SK-N-SH (cell line): ENCODE measurements at regions not wholly inside any gene's neighbourhood (a gene's known extent, or its start where the extent isn't known, plus 50 kb on each side); places are given as distances from the start of the nearest gene placed in this dataset.

Experiments used
- CTCF ChIA-PET: fragments of 300-600, 350-600 bp; formaldehyde crosslinking; extraction: SDS; loops from one replicate; lab custom pipeline; 2021; lab: Yijun Ruan, JAX
- POLR2A ChIA-PET: fragments of 350-600 bp; sonication (Branson Sonifier 250); formaldehyde crosslinking; extraction: SDS; loops from one replicate; lab custom pipeline; 2020; ENCODE audit warnings: antibody characterized with exemption, inconsistent platforms; lab: Yijun Ruan, JAX
- DNase-seq: peaks from one replicate; pipeline ENCODE4 v3.0.0; 2012
- H2AFZ ChIP-seq: fragments of 200-600 bp; sonication (generic); 2 replicates; pipeline ENCODE4 v1.8.1; 2016; ENCODE audit warnings: antibody characterized with exemption, mild to moderate bottlenecking, low read depth
- H3F3A ChIP-seq: fragments of 200-600 bp; sonication (generic); replicated peaks from 2 replicates; pipeline ENCODE3; 2016; ENCODE audit warnings: antibody characterized with exemption, mild to moderate bottlenecking; ENCODE audit not compliant: insufficient read depth
- H3K27ac ChIP-seq, 2 experiments: fragments of 200-500 bp in 1 of 2; fragments of 200-600 bp in 1 of 2; sonication (Bioruptor generic) in 1 of 2; sonication (generic), shearing (Covaris generic) in 1 of 2; 2 replicates each; pipeline versions ENCODE4 v1.5.1 to v1.6.1; 2014 to 2016; ENCODE audit warnings: low read depth in 2 of 2, inconsistent platforms in 1 of 2, low read length in 1 of 2, mild to moderate bottlenecking in 1 of 2, mixed read lengths in 1 of 2
- H3K27me3 ChIP-seq: fragments of 200-600 bp; sonication (generic), shearing (Covaris generic); 2 replicates; pipeline ENCODE4 v1.6.1; 2016; ENCODE audit warnings: mixed run types; ENCODE audit not compliant: insufficient read depth
- H3K36me3 ChIP-seq, 2 experiments: fragments of 200-500 bp in 1 of 2; fragments of 200-600 bp in 1 of 2; sonication (Bioruptor generic) in 1 of 2; sonication (generic) in 1 of 2; replicated peaks in 1 of 2; 2 replicates each; pipeline versions ENCODE3 to v1.5.1; 2014 to 2016; ENCODE audit warnings: low read length in 1 of 2, mild to moderate bottlenecking in 1 of 2; ENCODE audit not compliant: insufficient read depth in 2 of 2, control insufficient read depth in 1 of 2
- H3K4me1 ChIP-seq, 2 experiments: fragments of 200-500 bp in 1 of 2; fragments of 200-600 bp in 1 of 2; sonication (Bioruptor generic) in 1 of 2; sonication (generic), shearing (Covaris generic) in 1 of 2; 2 replicates each; pipeline versions ENCODE4 v1.5.1 to v1.6.1; 2014 to 2016; ENCODE audit warnings: low read depth in 1 of 2, low read length in 1 of 2, mixed run types in 1 of 2; ENCODE audit not compliant: insufficient read depth in 2 of 2, control insufficient read depth in 1 of 2
- H3K4me2 ChIP-seq: fragments of 200-600 bp; sonication (generic), shearing (Covaris generic); 2 replicates; pipeline ENCODE4 v1.6.1; 2017; ENCODE audit warnings: mixed run types
- H3K4me3 ChIP-seq, 2 experiments: fragments of 200-500 bp in 1 of 2; fragments of 200-600 bp in 1 of 2; sonication (Bioruptor generic) in 1 of 2; sonication (generic), shearing (Covaris generic) in 1 of 2; 2 replicates each; pipeline versions ENCODE4 v1.5.1 to v1.8.1; 2014 to 2016; ENCODE audit warnings: low read depth in 2 of 2, inconsistent platforms in 1 of 2, low read length in 1 of 2, mild to moderate bottlenecking in 1 of 2, mixed read lengths in 1 of 2, moderate library complexity in 1 of 2
- H3K79me2 ChIP-seq: fragments of 200-600 bp; sonication (generic); 2 replicates; pipeline ENCODE4 v1.8.1; 2017; ENCODE audit warnings: mild to moderate bottlenecking; ENCODE audit not compliant: insufficient read depth
- H3K9ac ChIP-seq: fragments of 200-600 bp; sonication (generic); 2 replicates; pipeline ENCODE4 v1.6.1; 2017; ENCODE audit warnings: mixed run types
- H3K9me2 ChIP-seq: fragments of 200-600 bp; sonication (generic); 2 replicates; pipeline ENCODE4 v1.6.1; 2017; ENCODE audit warnings: mixed run types
- H3K9me3 ChIP-seq: fragments of 200-600 bp; sonication (generic); 2 replicates; pipeline ENCODE4 v1.6.1; 2017; ENCODE audit warnings: mixed run types, mild to moderate bottlenecking, moderate library complexity
- H4K20me1 ChIP-seq: fragments of 200-600 bp; sonication (generic); 2 replicates; pipeline ENCODE4 v1.6.1; 2017; ENCODE audit warnings: mild to moderate bottlenecking, mixed run types; ENCODE audit not compliant: insufficient read depth
- CHD2 ChIP-seq: fragments of 150-350 bp; IDR thresholded peaks from 2 replicates; pipeline ENCODE4 v1.6.1; 2018; ENCODE audit warnings: low read length; ENCODE audit not compliant: partially characterized antibody
- ELF1 ChIP-seq: IDR thresholded peaks from 2 replicates; pipeline ENCODE4 v1.4.0; 2012
- EP300 ChIP-seq, 2 experiments: IDR thresholded peaks; 2 replicates each; pipeline versions ENCODE4 v1.4.0 to v1.6.1; 2012; ENCODE audit warnings: borderline replicate concordance in 1 of 2, low read depth in 1 of 2, low read length in 1 of 2
- EZH2phosphoT487 ChIP-seq: fragments of 200-600 bp; sonication (generic); IDR thresholded peaks from 2 replicates; pipeline ENCODE4 v1.6.1; 2017; ENCODE audit warnings: low read depth, mixed run types, mild to moderate bottlenecking, antibody characterized with exemption, moderate library complexity, borderline replicate concordance
- GATA2 ChIP-seq: sonication (generic); formaldehyde crosslinking; IDR thresholded peaks from 2 replicates; pipeline ENCODE4 v1.5.0; 2020; ENCODE audit warnings: mild to moderate bottlenecking, missing genetic modification reagents
- MEF2A ChIP-seq: IDR thresholded peaks from 2 replicates; pipeline ENCODE4 v1.4.0; 2012; ENCODE audit warnings: low read depth, borderline replicate concordance
- MXI1 ChIP-seq: IDR thresholded peaks from 2 replicates; pipeline ENCODE4 v1.6.1; 2012; ENCODE audit warnings: mild to moderate bottlenecking, low read depth, low read length, improper control_type of control experiment
- NRF1 ChIP-seq: IDR thresholded peaks from 2 replicates; pipeline ENCODE4 v1.6.1; 2012; ENCODE audit warnings: low read depth, mild to moderate bottlenecking, low read length
- RAD21 ChIP-seq: IDR thresholded peaks from 2 replicates; pipeline ENCODE4 v1.6.1; 2012; ENCODE audit warnings: mild to moderate bottlenecking, low read length
- TAF1 ChIP-seq: IDR thresholded peaks from 2 replicates; pipeline ENCODE4 v1.6.1; 2012; ENCODE audit warnings: low read depth, mild to moderate bottlenecking, low read length, moderate library complexity, borderline replicate concordance
- TCF12 ChIP-seq: IDR thresholded peaks from 2 replicates; pipeline ENCODE4 v1.4.0; 2012
- TEAD4 ChIP-seq: IDR thresholded peaks from 2 replicates; pipeline ENCODE4 v1.4.0; 2012; ENCODE audit warnings: mild to moderate bottlenecking, borderline replicate concordance; ENCODE audit not compliant: insufficient read depth
- ZBTB33 ChIP-seq: IDR thresholded peaks from 2 replicates; pipeline ENCODE4 v1.4.0; 2012; ENCODE audit warnings: low read depth, borderline replicate concordance
- whole genome bisulfite sequencing: methylation state at CpG from one replicate; pipeline ENCODE4 v1.1.6; 2017; ENCODE audit warnings: low lambda C conversion rate; 5-methylcytosine and 5-hydroxymethylcytosine counted together
- TF ChIP-seq, protein P1 (sequence below): fragments of 150-350 bp; IDR thresholded peaks from 2 replicates; pipeline ENCODE4 v1.6.1; 2017; ENCODE audit warnings: antibody characterized with exemption, low read length, low read depth, borderline replicate concordance
- TF ChIP-seq, protein P2 (sequence below): IDR thresholded peaks from 2 replicates; pipeline ENCODE4 v1.4.0; 2012; ENCODE audit warnings: low read depth, borderline replicate concordance

DNA sequence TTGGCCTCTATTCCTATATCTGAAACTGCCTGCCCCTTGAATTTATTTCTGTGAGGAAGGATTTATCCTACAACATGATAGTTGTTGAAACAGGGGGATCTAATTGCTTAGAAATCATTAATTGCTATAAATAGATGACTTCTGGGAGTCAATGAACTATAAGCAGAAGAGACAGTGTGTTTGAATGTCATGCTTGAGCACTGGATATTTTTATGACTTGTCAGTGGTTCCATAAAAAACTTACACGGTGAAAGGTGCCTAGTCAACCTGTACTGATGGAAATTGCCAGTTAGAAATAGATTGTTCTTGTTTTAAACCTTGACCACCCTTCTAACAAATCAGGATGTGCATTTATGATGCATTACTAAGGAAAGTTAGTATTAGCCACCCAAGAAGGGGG, 306.9 kb upstream of the PPARGC1A start:
- no peak overlapping the region for H2AFZ ChIP-seq
- H3K79me2 ChIP-seq: no peaks in the 10 kb centered on the region
- no peak for TF ChIP-seq TCF12
- TF ChIP-seq MXI1: no peak
- TF ChIP-seq EP300 (IDR thresholded peaks at IDR 0.05; ENCODE audit: borderline replicate concordance in 1 of 2, low read depth in 1 of 2, low read length in 1 of 2): no peak
- no peak for TF ChIP-seq EZH2phosphoT487
- TF ChIP-seq TEAD4: no peak
- TF ChIP-seq, protein P1, sequence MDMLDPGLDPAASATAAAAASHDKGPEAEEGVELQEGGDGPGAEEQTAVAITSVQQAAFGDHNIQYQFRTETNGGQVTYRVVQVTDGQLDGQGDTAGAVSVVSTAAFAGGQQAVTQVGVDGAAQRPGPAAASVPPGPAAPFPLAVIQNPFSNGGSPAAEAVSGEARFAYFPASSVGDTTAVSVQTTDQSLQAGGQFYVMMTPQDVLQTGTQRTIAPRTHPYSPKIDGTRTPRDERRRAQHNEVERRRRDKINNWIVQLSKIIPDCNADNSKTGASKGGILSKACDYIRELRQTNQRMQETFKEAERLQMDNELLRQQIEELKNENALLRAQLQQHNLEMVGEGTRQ: no peak
- no peak for TF ChIP-seq TAF1
- TF ChIP-seq NRF1: no peak
- no peak for TF ChIP-seq MEF2A
- no peak for TF ChIP-seq ELF1
- TF ChIP-seq ZBTB33: no peak
- TF ChIP-seq CHD2: no peak
- no peak for TF ChIP-seq RAD21
- TF ChIP-seq, protein P2, sequence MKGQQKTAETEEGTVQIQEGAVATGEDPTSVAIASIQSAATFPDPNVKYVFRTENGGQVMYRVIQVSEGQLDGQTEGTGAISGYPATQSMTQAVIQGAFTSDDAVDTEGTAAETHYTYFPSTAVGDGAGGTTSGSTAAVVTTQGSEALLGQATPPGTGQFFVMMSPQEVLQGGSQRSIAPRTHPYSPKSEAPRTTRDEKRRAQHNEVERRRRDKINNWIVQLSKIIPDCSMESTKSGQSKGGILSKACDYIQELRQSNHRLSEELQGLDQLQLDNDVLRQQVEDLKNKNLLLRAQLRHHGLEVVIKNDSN: no peak
- no peak for TF ChIP-seq GATA2 (CRISPR knock-in tag)
- ChIA-PET POLR2A (no interaction called here), CTCF (no interaction called here)
- H3K4me3 ChIP-seq: no peak overlapping the region
- H3K27me3 ChIP-seq: no peaks in the 10 kb centered on the region
- H3K9me3 ChIP-seq: no peaks in the 10 kb centered on the region
- no peaks in the 10 kb centered on the region for H3F3A ChIP-seq
- no peaks in the 10 kb centered on the region for H4K20me1 ChIP-seq
- H3K9me2 ChIP-seq: no peaks in the 10 kb centered on the region
- WGBS: 5% methylated on average over 1 of the region's 1 CpG
- no peaks in the 10 kb centered on the region for H3K36me3 ChIP-seq
- H3K4me2 ChIP-seq: no peak overlapping the region
- H3K9ac ChIP-seq: no peak overlapping the region
- H3K4me1 ChIP-seq: no peaks in the 10 kb centered on the region
- no peak for DNase-seq
- no peak overlapping the region for H3K27ac ChIP-seq
